A172 (cell line): ENCODE measurements at regions not wholly inside any gene's neighbourhood (a gene's known extent, or its start where the extent isn't known, plus 50 kb on each side); places are given as distances from the start of the nearest gene placed in this dataset.

ENCODE experiments used
- DNase-seq: peaks from one replicate; pipeline ENCODE4 v3.0.0-alpha.2; 2015; ENCODE audit warnings: low spot score

GRCh38 chr16:62676306-62676705 lies 640.1 kb upstream of the CDH8 start:
- DNase-seq, result no peak

GRCh38 chr16:62665269-62665668 lies 629.0 kb upstream of the CDH8 start:
- DNase-seq, result no peak

DNA sequence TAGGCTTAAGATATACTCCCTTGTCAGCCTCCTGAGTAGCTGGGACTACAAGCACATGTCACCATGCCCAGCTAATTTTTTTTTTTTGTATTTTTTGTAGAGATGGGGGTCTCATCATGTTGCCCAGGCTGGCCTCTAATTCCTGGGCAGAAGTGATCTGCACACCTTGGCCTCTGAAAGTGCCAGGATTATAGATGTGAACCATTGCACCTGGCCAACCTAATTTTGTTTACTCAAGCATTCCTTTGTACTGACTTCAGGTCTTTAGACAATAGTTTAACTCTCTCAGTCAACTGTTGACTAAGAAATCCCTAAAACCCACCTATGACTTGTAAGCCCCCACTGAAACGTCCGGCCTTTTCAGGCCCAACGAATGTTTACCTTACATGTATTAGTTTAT lies 628.3 kb upstream of the CDH8 start:
- DNase-seq, result no peak

GRCh38 chr16:62661435-62661834 lies 625.2 kb upstream of the CDH8 start:
- DNase-seq, result no peak

DNA sequence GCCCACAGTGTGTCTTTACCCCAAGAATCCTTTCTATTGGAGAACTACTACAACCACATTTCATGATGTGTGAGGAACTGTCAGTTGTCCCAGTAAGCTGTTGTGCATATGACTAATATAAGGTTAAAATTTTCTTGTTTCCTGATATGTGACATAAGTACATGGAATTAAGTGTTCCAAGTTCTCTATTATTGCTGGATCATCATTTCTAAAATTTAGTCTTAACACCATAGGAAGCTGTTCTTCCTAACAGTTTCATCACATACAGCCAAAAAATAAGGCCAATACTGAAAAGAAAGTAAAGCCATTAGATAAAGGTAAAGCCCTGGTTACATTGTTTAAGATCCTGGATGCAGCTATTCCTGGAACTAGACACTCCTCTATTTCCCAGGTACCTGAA lies 620.9 kb upstream of the CDH8 start:
- no peak for DNase-seq

- DNase-seq, result no peak
Observed at GRCh38 chr16:62652441-62653120, 616.3 kb upstream of the CDH8 start.

GRCh38 chr16:62648256-62648655 lies 612.0 kb upstream of the CDH8 start:
- no peak for DNase-seq

GRCh38 chr16:62644030-62644812 lies 608.0 kb upstream of the CDH8 start:
- DNase-seq, result no peak

GRCh38 chr16:62642677-62643076 lies 606.4 kb upstream of the CDH8 start:
- DNase-seq, result no peak

- no peak for DNase-seq
Observed at GRCh38 chr16:62639890-62640289, 603.7 kb upstream of the CDH8 start.

DNA sequence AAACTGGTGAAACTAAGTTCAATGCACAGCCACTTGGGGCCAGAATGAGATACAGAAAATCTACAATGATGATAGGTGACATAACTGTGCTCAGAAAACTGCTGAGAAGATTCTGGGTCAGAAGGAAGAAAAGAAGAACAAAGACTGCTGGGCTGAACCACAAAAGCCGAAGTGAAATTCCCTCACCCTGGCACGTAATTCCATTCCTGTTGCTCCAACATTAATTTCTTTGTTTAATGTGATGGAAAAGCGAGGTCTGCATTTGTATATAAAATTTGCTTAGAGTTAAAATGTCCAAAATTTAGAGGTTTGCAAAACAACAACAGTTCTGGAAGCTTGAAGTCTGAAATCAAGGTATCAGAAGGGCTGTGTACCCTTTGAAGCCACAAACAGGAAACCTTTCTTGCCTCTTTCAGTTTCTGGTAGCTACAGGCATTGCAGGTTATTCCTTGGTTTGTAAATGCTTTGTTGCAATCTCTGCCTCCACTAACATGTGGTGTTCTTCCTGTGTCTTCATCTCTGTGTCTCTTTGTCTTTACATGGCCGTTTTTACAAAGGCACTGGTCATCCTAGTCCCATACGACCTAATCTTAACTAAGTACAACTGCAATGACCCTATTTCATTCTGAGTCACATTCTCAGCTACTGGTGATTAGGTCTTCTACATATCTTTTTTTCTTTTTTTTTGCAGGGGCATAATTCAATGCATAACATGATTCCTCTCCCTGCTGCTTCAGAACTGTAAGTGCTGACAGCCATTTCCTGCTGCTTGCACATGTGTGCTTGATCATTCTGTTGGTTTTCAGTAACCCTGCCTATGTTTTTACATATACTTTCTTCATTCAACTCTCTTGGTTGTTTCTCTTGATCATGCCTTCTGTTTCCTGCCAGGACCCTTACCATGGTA lies 603.0 kb upstream of the CDH8 start:
- DNase-seq, result no peak

DNA sequence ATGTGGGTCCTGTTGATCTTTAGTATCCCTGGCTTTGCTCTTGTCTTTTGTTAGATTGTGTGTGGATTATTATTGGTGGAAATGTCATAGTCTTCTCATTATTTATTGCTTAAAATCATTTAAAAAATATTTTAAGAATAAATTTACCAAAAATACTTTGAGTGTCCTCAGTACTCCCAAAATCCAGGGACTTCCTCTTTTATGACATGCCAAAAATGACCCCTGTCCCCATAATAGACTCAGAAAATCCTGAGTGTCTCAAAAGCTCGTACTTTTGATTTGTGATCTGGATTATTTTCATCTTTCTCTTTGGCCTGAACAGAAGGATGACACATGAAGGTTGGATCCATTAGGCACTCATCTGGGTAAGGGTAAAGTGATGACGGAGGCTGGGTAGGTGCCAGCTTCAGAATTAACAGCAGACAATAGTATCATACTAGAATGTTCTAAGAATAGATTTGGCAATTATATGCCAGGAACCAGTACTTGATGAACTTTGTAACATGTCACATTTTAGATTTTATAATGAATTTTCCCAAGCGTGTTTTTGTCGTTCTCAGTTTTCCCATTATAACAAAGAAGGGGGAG lies 602.2 kb upstream of the CDH8 start:
- DNase-seq, result no peak

DNA sequence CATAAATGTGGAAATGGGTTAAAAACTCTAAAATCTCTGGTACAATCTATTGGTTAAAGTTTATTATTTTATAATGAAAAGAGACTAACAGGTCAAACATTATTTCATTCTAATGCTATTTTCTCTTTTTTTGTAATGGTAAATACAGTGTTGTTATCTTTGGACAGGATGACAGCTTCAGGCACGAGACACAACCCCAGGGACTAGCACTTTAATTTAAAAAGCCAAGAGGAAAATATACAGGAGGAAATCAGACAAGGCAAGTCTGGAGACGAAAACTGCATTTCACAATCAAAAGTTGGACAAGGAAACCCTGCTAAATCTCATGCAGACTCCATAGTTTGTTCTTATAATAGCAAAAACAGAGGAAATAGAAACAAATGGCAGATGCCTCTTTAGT lies 589.1 kb upstream of the CDH8 start:
- DNase-seq, result no peak

GRCh38 chr16:62620275-62620674 lies 584.0 kb upstream of the CDH8 start:
- no peak for DNase-seq

DNA sequence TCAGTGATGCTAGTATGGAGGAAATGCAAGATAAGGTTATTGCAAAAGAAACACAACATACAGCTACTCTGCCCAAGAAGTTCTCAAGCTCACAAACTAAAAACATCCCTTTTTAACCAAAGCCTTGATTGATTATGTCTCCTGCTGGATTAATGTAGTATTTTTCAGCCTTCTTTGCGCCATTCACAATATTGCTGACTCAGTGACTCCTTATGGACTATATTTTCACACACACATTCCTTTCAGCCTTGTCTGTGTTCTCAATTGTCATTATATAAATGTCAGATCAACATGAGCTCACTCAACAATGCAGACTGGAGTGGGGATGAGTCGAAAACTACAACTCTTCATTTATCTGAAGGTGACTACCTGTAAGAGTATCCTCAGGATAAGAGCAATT lies 579.3 kb upstream of the CDH8 start:
- DNase-seq, result no peak

DNA sequence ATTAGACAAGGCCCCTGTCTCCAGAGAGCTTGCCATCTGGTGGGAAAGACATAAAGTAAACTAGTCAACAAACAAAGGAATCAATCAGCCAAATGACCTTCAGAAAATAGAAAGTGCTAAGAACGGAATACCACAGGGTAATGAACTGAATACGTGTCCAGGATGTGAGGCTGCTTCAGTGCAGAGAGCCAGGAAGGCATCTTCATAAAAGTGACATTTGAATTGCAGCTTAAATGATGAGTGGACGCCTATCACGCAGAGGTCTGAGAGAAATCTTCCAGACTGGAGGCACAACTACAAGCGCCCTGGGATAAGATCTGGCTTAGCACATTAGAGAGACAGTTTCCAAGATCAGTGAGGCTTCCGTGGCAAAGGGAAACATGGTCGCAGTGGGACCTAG lies 574.1 kb upstream of the CDH8 start:
- DNase-seq, result no peak

GRCh38 chr16:62602790-62603189 lies 566.6 kb upstream of the CDH8 start:
- no peak for DNase-seq

- DNase-seq, result no peak
Observed at GRCh38 chr16:62597875-62598274, 561.6 kb upstream of the CDH8 start.

DNA sequence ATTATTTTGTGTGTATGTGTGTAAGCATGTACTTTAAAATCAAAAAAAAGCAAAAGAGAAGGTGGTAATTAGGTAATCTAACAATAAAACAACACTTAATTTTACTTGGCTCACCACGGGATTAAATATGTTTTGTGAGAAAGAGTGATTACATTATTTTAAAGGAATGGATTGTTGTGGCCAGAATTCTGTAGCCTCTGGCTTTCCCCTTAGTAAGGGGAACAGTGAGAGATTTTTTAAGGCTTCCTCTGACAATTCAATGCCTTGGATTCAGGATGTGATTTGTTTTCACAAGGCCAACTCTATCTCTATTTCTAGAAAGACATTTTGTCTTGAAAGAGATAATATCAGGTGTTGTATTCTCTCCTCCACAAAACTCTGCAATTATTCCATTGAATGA lies 560.3 kb upstream of the CDH8 start:
- DNase-seq, result no peak

DNA sequence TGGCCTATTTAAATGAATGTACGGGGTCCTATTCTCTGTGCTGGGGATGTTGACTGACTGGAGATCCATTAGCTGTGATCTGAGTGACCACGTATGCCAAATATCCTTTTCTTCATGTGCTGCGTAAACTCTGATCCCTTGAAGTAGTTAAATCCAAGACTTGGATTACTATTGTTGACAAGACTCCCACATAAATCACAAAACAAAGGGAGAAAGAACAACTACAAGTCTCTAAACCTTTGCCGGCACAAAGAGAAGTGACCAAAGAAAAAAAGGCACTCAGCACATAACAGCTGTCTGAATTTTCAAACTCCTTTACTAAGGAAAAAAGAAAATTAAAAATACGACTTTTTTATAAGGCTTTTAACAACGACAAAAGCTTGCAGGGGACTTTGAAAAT lies 559.9 kb upstream of the CDH8 start:
- DNase-seq, result no peak

DNA sequence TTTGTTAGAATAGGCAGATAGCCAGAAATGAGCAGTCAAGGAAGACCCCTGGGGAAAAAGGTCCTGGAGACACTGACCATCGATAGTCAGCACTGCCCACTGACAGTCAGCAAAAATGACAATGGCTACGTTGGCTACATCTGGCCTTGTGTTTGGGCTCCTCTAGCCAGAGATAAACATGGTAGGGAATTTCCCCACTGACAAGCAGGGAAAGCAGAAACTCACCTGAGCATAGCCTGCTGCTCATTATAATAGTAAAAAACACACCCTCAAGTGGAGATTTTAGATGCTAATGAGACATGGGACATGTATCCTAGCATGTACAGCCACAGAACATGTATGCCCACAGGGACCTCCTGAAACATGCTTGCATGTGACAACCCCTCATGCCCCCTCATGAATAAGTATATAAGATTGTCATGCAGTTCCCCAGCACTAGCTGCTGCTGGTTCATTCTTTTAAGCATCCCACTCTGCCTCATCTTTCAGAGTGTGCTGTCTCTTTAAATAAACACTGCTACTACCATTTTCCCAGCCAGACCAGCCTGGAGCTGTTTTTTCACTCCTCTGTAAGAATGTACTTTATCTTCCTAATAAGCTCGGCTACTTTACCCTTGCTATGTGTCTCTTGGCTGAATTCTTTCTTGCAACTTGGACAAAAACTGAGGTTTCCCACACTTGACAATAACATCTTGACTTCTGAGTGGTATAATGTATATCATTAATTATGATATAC lies 550.1 kb upstream of the CDH8 start:
- DNase-seq, result no peak
